Loucy (cell line): ENCODE measurements at regions not wholly inside any gene's neighbourhood (a gene's known extent, or its start where the extent isn't known, plus 50 kb on each side); places are given as distances from the start of the nearest gene placed in this dataset.

Source experiments
- H2AFZ ChIP-seq: fragments of 200-600 bp; sonication (generic); 2 replicates; pipeline ENCODE4 v1.6.0; 2016; ENCODE audit warnings: antibody characterized with exemption, mild to moderate bottlenecking, low read length, moderate library complexity
- H3F3A ChIP-seq: fragments of 200-600 bp; 2 replicates; pipeline ENCODE4 v1.6.0; 2016; ENCODE audit warnings: antibody characterized with exemption, low read depth, mild to moderate bottlenecking
- H3K27me3 ChIP-seq: fragments of 200-600 bp; sonication (generic); 2 replicates; pipeline ENCODE4 v1.6.1; 2014; ENCODE audit warnings: low read length, mild to moderate bottlenecking; ENCODE audit not compliant: insufficient read depth, poor library complexity, severe bottlenecking
- H3K36me3 ChIP-seq: fragments of 200-600 bp; sonication (generic); 2 replicates; pipeline ENCODE4 v1.6.1; 2016; ENCODE audit warnings: low read length; ENCODE audit not compliant: insufficient read depth
- H3K4me1 ChIP-seq: fragments of 200-600 bp; sonication (generic); 2 replicates; pipeline ENCODE4 v1.5.1; 2014; ENCODE audit warnings: low read length, mild to moderate bottlenecking; ENCODE audit not compliant: insufficient read depth, poor library complexity, severe bottlenecking
- H3K4me2 ChIP-seq: fragments of 200-600 bp; sonication (generic); 2 replicates; pipeline ENCODE4 v1.6.0; 2014; ENCODE audit warnings: antibody characterized with exemption, low read length, low read depth, mild to moderate bottlenecking; ENCODE audit not compliant: poor library complexity, severe bottlenecking
- H3K4me3 ChIP-seq: fragments of 200-600 bp; sonication (generic); 2 replicates; pipeline ENCODE4 v1.5.1; 2014; ENCODE audit warnings: low read length, mild to moderate bottlenecking, mixed read lengths; ENCODE audit not compliant: poor library complexity, severe bottlenecking
- H3K79me2 ChIP-seq: fragments of 200-600 bp; sonication (generic); 2 replicates; pipeline ENCODE4 v1.6.1; 2014; ENCODE audit warnings: low read length; ENCODE audit not compliant: insufficient read depth
- H3K9ac ChIP-seq: fragments of 200-600 bp; sonication (generic); 2 replicates; pipeline ENCODE4 v1.6.0; 2014; ENCODE audit warnings: mild to moderate bottlenecking, low read depth, low read length, moderate library complexity; ENCODE audit not compliant: poor library complexity, severe bottlenecking
- H3K9me2 ChIP-seq: fragments of 200-600 bp; sonication (generic); replicated peaks from 2 replicates; pipeline ENCODE4 v1.6.1; 2016; ENCODE audit warnings: low read depth, low read length, mixed read lengths
- H3K9me3 ChIP-seq: fragments of 200-600 bp; sonication (generic); 2 replicates; pipeline ENCODE4 v1.6.1; 2014; ENCODE audit warnings: mild to moderate bottlenecking, antibody characterized with exemption, low read length, low read depth; ENCODE audit not compliant: insufficient read depth
- H4K20me1 ChIP-seq: fragments of 200-600 bp; sonication (generic); 2 replicates; pipeline ENCODE4 v1.6.0; 2014; ENCODE audit warnings: antibody characterized with exemption, low read length, mild to moderate bottlenecking; ENCODE audit not compliant: insufficient read depth, poor library complexity, severe bottlenecking
- EZH2phosphoT487 ChIP-seq: fragments of 200-600 bp; IDR thresholded peaks from 2 replicates; pipeline ENCODE4 v1.6.1; 2018; ENCODE audit warnings: antibody characterized with exemption, mild to moderate bottlenecking, moderate library complexity, borderline replicate concordance
- TF ChIP-seq, protein P1 (sequence below): fragments of 200-600 bp; sonication (generic); conservative IDR thresholded peaks from 2 replicates; pipeline ENCODE4 v1.5.1; 2014; ENCODE audit warnings: mild to moderate bottlenecking, antibody characterized with exemption, low read length

- no peak overlapping the region for H3K4me3 ChIP-seq
- no peaks in the 10 kb centered on the region for H3K9me3 ChIP-seq
- no peaks in the 10 kb centered on the region for H3K36me3 ChIP-seq
- no peaks in the 10 kb centered on the region for H3K27me3 ChIP-seq
- no peak overlapping the region for H3K4me2 ChIP-seq
- H3K79me2 ChIP-seq: no peaks in the 10 kb centered on the region
- TF ChIP-seq, protein P1, sequence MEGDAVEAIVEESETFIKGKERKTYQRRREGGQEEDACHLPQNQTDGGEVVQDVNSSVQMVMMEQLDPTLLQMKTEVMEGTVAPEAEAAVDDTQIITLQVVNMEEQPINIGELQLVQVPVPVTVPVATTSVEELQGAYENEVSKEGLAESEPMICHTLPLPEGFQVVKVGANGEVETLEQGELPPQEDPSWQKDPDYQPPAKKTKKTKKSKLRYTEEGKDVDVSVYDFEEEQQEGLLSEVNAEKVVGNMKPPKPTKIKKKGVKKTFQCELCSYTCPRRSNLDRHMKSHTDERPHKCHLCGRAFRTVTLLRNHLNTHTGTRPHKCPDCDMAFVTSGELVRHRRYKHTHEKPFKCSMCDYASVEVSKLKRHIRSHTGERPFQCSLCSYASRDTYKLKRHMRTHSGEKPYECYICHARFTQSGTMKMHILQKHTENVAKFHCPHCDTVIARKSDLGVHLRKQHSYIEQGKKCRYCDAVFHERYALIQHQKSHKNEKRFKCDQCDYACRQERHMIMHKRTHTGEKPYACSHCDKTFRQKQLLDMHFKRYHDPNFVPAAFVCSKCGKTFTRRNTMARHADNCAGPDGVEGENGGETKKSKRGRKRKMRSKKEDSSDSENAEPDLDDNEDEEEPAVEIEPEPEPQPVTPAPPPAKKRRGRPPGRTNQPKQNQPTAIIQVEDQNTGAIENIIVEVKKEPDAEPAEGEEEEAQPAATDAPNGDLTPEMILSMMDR: no peak
- no peak for TF ChIP-seq EZH2phosphoT487
- H3F3A ChIP-seq: no peaks in the 10 kb centered on the region
- H3K4me1 ChIP-seq: no peaks in the 10 kb centered on the region
- no peaks in the 10 kb centered on the region for H3K9me2 ChIP-seq
- H4K20me1 ChIP-seq: no peaks in the 10 kb centered on the region
- no peak overlapping the region for H2AFZ ChIP-seq
- no peak overlapping the region for H3K9ac ChIP-seq
These were observed 96.4 kb upstream of the MYCBP2 start for GRCh38 chr13:77423296-77423695.

GRCh38 chr13:77422724-77423123, 95.8 kb upstream of the MYCBP2 start:
- Histone ChIP-seq H3K79me2 (no peaks in the 10 kb centered on the region), H3K4me3 (no peak overlapping the region), H3K9me3 (no peaks in the 10 kb centered on the region), H3K4me2 (no peak overlapping the region), H3K9ac (no peak overlapping the region), H3K36me3 (no peaks in the 10 kb centered on the region), H4K20me1 (no peaks in the 10 kb centered on the region), H3K4me1 (no peaks in the 10 kb centered on the region), H3K27me3 (no peaks in the 10 kb centered on the region), H2AFZ (no peak overlapping the region), H3F3A (no peaks in the 10 kb centered on the region), H3K9me2 (no peaks in the 10 kb centered on the region)
- TF ChIP-seq, protein P1: no peak
- TF ChIP-seq EZH2phosphoT487: no peak

- Histone ChIP-seq H3K36me3 (no peaks in the 10 kb centered on the region), H3F3A (no peaks in the 10 kb centered on the region), H3K9ac (no peak overlapping the region), H3K79me2 (no peaks in the 10 kb centered on the region), H3K9me2 (no peaks in the 10 kb centered on the region), H3K4me2 (no peak overlapping the region), H2AFZ (no peak overlapping the region), H3K27me3 (no peaks in the 10 kb centered on the region), H4K20me1 (no peaks in the 10 kb centered on the region), H3K9me3 (no peaks in the 10 kb centered on the region), H3K4me1 (no peaks in the 10 kb centered on the region), H3K4me3 (no peak overlapping the region)
- no peak for TF ChIP-seq EZH2phosphoT487
- TF ChIP-seq, protein P1: no peak
These were observed 91.0 kb upstream of the MYCBP2 start for GRCh38 chr13:77417897-77418296.
